DMS79 (cell line): ENCODE measurements at regions not wholly inside any gene's neighbourhood (a gene's known extent, or its start where the extent isn't known, plus 50 kb on each side); places are given as distances from the start of the nearest gene placed in this dataset.
"Not testable (repeated sequence)": the region's sequence is repeated elsewhere in the genome, so short reads cannot be mapped to it uniquely, and the experiment has no call there.

Experiments used
- DNase-seq: peaks from one replicate; lab custom pipeline; 2025; lab: John Stamatoyannopoulos, UW

GRCh38 chr22:49457946-49458707 is 369.5 kb downstream of the BRD1 start:
- DNase-seq = no peak

- DNase-seq = no peak
These were observed 370.5 kb downstream of the BRD1 start for GRCh38 chr22:49457146-49457545.

- no peak for DNase-seq
These were observed 372.1 kb downstream of the BRD1 start for GRCh38 chr22:49455595-49455994.

GRCh38 chr22:49454726-49455125 is 372.9 kb downstream of the BRD1 start:
- DNase-seq = no peak

DNA sequence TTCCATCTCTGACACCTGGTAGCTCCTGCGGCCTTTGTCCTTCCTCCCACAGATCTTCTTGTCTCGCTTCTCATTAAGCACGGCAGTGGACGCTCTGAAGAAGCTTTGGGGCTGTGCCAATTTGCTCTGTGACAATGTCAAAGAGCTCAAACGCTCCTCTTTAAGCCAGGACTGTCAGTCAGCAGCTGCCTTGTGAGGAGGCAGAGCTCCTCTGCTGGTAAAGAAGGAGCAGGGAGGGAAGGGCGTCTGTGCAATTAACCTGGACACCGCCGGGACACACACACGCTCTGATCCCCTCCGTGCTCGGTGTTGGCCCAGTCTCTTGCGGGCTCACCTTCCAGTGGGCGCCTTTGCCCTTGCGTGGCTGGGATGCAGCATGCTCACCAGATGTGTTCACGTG is 373.9 kb downstream of the BRD1 start:
- DNase-seq = no peak

- not testable (repeated sequence) for DNase-seq
These were observed 374.7 kb downstream of the BRD1 start for GRCh38 chr22:49453019-49453418.

- DNase-seq = no peak
These were observed 375.2 kb downstream of the BRD1 start for GRCh38 chr22:49452362-49452946.

- no peak for DNase-seq
These were observed 376.4 kb downstream of the BRD1 start for GRCh38 chr22:49451070-49451840.

DNA sequence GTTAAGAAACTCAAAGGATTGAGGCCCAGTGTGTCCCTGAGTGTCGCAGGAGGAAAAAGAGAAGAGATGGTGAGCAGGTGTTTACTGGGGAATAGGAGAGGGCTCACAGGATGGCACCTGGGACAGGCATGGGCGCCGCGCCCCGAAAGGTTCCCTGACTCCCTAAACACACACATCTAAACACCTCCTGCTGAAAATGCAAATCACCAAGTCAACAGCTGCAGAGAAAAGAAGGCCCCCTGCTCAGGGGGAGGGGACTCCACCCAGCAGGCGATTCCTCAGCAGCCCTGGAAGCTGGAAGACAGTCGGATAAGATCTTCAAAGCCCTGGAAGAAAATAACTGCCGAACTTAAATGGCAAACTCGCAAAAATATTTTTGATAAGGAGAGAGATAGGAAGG is 377.2 kb downstream of the BRD1 start:
- no peak for DNase-seq

DNA sequence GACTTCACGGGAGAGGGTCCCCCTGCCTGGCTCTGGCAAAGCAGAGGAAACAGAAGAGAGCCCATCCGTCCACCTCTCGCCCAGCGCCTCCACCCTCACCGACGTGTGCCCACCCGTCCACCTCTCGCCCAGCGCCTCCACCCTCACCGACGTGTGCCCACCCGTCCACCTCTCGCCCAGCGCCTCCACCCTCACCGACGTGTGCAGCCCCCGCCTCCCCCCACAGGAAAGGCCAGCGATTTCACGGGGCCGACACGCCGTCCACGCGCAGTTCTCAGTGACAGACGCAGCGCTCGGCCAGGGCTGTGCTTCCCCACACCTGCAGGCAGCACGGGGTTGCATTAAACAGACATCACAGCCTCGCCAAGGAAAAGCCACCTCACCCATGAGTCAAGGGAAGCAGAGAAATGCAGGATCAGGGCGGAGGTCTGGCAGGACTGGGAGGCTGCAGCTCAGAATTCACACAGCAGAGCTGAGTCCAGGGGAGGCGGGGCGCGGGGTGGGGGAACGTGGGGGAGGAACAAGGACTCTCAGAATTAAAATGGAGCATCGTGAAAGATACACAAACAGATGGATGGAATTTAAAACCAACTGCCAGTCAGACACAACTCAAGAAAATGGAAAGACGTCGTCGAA is 377.7 kb downstream of the BRD1 start:
- no peak for DNase-seq

GRCh38 chr22:49449377-49449776 is 378.3 kb downstream of the BRD1 start:
- no peak for DNase-seq

DNA sequence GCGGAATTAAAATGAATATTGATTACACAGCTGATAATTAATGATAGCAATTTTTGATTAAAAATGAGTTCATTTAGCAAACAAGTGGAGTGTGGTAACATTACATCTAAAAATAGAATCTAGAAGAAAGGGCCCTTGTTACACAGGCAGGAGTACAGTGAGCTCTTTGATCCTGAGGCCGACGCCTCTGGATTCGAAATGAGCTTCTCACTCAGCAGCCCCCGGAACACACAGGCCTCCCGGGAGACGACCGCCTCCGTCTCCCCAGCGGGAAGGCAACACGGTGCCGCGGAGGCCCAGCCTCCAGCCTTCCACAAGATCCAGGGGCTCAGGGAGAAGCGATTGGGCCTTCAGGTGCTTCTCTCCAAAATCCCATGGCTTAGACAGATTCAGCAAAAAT is 379.1 kb downstream of the BRD1 start:
- DNase-seq = no peak

GRCh38 chr22:49447837-49448236 is 379.8 kb downstream of the BRD1 start:
- DNase-seq = no peak

- DNase-seq = no peak
These were observed 380.6 kb downstream of the BRD1 start for GRCh38 chr22:49446759-49447710.

- no peak for DNase-seq
These were observed 381.4 kb downstream of the BRD1 start for GRCh38 chr22:49446145-49446758.

DNA sequence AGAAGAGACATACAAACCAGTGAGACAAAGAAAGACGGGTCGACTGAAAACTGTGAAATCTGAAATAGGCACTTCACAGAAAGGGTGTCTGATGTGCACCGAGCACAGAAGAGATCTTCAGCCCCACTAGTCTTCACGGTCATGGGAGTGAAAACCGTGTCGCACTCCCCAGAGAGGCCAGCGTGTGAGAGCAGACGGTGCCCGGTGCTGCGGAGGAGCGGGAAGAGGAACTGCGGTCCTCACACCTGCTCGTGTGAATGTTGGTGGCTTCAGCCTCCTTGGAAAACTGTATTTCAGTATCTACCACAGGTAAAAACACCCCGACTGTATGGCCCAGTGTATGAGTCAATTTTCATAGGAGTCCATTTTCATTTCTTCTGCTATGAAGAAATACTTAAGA is 382.9 kb downstream of the BRD1 start:
- DNase-seq = no peak

- no peak for DNase-seq
These were observed 386.7 kb downstream of the BRD1 start for GRCh38 chr22:49440931-49441330.

- no peak for DNase-seq
These were observed 388.3 kb downstream of the BRD1 start for GRCh38 chr22:49439373-49439772.

GRCh38 chr22:49437956-49438355 is 389.7 kb downstream of the BRD1 start:
- DNase-seq = no peak

- no peak for DNase-seq
These were observed 390.3 kb downstream of the BRD1 start for GRCh38 chr22:49437356-49437755.

GRCh38 chr22:49436056-49436455 is 391.6 kb downstream of the BRD1 start:
- DNase-seq = no peak
